ENCODE measurements at regions not wholly inside any gene's neighbourhood (a gene's known extent, or its start where the extent isn't known, plus 50 kb on each side); places are given as distances from the start of the nearest gene placed in this dataset.

DNA sequence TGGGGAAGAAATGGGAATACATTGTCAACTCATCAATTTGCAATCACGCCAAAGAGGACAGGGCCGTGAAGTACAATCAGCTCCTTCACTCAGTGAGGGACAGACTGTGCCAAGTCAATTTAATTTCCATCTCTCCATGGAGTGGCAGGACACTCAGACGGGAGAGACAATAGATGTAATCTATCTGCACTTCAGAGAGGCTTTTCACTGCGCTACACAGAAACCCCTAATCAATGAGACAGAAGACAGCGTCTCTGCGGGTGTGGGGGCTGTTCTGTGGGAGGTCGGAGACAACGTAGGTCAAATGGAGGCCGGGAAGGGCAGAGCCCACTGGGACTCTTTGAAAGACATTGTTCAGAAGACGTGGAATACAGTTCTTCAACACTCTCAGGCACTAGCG is 541.0 kb upstream of the ADARB2 start:
- no peak overlapping the region for H3K4me3 ChIP-seq
- TF ChIP-seq POLR2A (IDR thresholded peaks at IDR 0.05): no peak
- TF ChIP-seq, protein P1, sequence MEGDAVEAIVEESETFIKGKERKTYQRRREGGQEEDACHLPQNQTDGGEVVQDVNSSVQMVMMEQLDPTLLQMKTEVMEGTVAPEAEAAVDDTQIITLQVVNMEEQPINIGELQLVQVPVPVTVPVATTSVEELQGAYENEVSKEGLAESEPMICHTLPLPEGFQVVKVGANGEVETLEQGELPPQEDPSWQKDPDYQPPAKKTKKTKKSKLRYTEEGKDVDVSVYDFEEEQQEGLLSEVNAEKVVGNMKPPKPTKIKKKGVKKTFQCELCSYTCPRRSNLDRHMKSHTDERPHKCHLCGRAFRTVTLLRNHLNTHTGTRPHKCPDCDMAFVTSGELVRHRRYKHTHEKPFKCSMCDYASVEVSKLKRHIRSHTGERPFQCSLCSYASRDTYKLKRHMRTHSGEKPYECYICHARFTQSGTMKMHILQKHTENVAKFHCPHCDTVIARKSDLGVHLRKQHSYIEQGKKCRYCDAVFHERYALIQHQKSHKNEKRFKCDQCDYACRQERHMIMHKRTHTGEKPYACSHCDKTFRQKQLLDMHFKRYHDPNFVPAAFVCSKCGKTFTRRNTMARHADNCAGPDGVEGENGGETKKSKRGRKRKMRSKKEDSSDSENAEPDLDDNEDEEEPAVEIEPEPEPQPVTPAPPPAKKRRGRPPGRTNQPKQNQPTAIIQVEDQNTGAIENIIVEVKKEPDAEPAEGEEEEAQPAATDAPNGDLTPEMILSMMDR (IDR thresholded peaks at IDR 0.05): no peak
- intact Hi-C loops (cut with DNase I): no loop called here
- H3K36me3 ChIP-seq: no peaks in the 10 kb centered on the region
- H3K4me1 ChIP-seq: no peaks in the 10 kb centered on the region
- no peaks in the 10 kb centered on the region for H3K27me3 ChIP-seq
- DNase-seq: no peak
- peaks cover 0 to 18% (median 6%) of the 10 kb centered on the region in 12 donors for H3K9me3 ChIP-seq
- ATAC-seq: no peak
- H3K27ac ChIP-seq: no peak overlapping the region
- 56 to 73% (median 66%) methylated on average over 11 of the region's 11 CpGs for WGBS, 4 donors

DNA sequence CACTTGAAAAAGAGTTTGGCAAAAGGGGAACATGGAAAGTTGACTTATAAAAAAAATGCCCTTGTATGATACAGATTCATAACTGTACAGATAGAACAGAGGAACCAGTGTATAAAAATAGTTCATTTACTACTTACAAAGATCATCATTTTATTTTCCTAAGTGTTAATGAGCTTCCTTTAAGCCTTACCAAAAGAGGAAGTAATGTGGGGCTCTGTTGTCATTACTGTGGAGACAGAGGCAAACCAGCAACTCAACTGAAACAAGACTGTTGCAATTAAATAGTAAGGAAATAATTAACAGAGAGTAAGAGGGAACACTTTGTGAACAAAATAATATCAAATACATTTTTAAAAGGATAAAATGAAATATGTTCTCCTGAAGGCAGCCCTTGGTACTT is 526.2 kb upstream of the ADARB2 start:
- intact Hi-C loops (cut with DNase I): no loop called here
- H3K36me3 ChIP-seq: no peaks in the 10 kb centered on the region
- H3K9me3 ChIP-seq: peaks cover 0 to 7% (median 0%) of the 10 kb centered on the region in 12 donors
- DNase-seq (no peak), ATAC-seq (no peak)
- H3K4me3 ChIP-seq: no peak overlapping the region
- H3K27ac ChIP-seq: no peak overlapping the region
- H3K27me3 ChIP-seq: no peaks in the 10 kb centered on the region
- TF ChIP-seq POLR2A (IDR thresholded peaks at IDR 0.05): no peak
- TF ChIP-seq, protein P1 (IDR thresholded peaks at IDR 0.05): no peak
- H3K4me1 ChIP-seq: no peaks in the 10 kb centered on the region

DNA sequence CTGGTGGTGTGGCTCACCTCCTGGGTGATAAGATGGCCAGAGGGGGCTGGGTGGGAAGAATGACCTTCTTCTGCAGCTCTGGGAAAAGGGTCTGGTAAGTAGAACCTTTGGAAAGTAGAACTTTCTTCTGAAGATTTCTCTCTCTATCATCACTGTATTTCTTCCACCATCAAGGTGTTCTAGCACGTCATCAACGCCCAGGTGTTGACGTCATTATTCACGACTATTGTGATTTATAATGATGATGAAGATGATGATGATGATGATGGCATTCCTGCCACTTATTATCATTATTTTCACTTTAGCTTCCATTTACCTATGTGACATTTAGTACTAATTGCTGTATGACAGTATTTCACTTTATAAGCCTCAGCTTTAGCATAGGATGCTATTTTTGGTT is 525.6 kb upstream of the ADARB2 start:
- ATAC-seq: no peak

GRCh38 chr10:2262333-2262732 is 525.0 kb upstream of the ADARB2 start:
- Histone ChIP-seq H3K9me3 (peaks cover 0 to 7% (median 0%) of the 10 kb centered on the region in 12 donors), H3K36me3 (no peaks in the 10 kb centered on the region), H3K4me3 (no peak overlapping the region), H3K27me3 (no peaks in the 10 kb centered on the region), H3K4me1 (no peaks in the 10 kb centered on the region), H3K27ac (no peak overlapping the region)
- intact Hi-C loops (cut with DNase I): no loop called here
- WGBS, 4 donors: 60 to 74% (median 66%) methylated on average over 2 of the region's 2 CpGs
- ATAC-seq: no peak
- no peak for DNase-seq
- TF ChIP-seq, protein P1 (IDR thresholded peaks at IDR 0.05): no peak
- no peak for TF ChIP-seq POLR2A (IDR thresholded peaks at IDR 0.05)

More for the DNA sequence above, 525.6 kb upstream of the ADARB2 start:
- TF ChIP-seq POLR2A (IDR thresholded peaks at IDR 0.05): no peak
- TF ChIP-seq, protein P1 (IDR thresholded peaks at IDR 0.05): no peak
- intact Hi-C loops (cut with DNase I): no loop called here
- Histone ChIP-seq H3K9me3 (peaks cover 0 to 7% (median 0%) of the 10 kb centered on the region in 12 donors), H3K4me1 (no peaks in the 10 kb centered on the region), H3K27me3 (no peaks in the 10 kb centered on the region), H3K36me3 (no peaks in the 10 kb centered on the region), H3K27ac (no peak overlapping the region), H3K4me3 (no peak overlapping the region)
- 85 to 90% (median 88%) methylated on average over 4 of the region's 4 CpGs for WGBS, 4 donors
- DNase-seq: no peak
